AG04449 (cell line): ENCODE measurements at regions not wholly inside any gene's neighbourhood (a gene's known extent, or its start where the extent isn't known, plus 50 kb on each side); places are given as distances from the start of the nearest gene placed in this dataset.

Source experiments
- CTCF ChIA-PET: fragments of 350-600 bp; formaldehyde crosslinking; extraction: SDS; loops from one replicate; lab custom pipeline; 2021; ENCODE audit warnings: antibody characterized with exemption; lab: Yijun Ruan, JAX
- POLR2A ChIA-PET: fragments of 400-600, 350-600 bp; formaldehyde crosslinking; extraction: SDS; loops from one replicate; lab custom pipeline; 2020; ENCODE audit warnings: antibody characterized with exemption, inconsistent platforms; lab: Yijun Ruan, JAX
- DNase-seq: peaks from one replicate; pipeline ENCODE4 v3.0.0-alpha.2; 2010; ENCODE audit warnings: low read depth, low spot score
- H3K4me3 ChIP-seq: 2 replicates; pipeline ENCODE4 v1.5.1; 2011; ENCODE audit warnings: low read depth, mild to moderate bottlenecking, control low read depth, low read length
- TF ChIP-seq, protein P1 (sequence below): IDR thresholded peaks from one replicate; pipeline ENCODE4 v1.5.1; 2011; ENCODE audit warnings: mild to moderate bottlenecking, moderate library complexity, low read length, control low read depth, inconsistent platforms; ENCODE audit not compliant: insufficient read depth; ENCODE audit errors: missing control alignments

DNA sequence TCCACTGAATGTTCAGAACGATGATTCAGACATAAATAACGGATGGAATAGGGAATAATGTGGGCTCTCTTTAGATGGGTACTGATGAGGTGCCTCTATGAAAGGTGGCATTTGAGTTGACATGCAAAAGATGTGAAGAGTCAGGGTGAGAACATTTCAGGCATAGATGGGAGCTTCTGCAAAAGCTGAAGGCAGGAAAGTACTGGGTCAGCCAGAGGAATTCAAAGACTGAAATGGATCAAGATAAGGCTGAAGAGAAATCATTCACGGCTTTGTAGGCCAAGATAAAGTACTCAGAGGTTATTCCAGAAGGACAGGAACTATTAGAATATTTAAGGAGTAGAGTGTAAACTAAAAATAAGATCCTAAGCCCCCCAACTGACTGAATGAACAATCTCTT, 189.6 kb upstream of the MCTP2 start:
- TF ChIP-seq, protein P1, sequence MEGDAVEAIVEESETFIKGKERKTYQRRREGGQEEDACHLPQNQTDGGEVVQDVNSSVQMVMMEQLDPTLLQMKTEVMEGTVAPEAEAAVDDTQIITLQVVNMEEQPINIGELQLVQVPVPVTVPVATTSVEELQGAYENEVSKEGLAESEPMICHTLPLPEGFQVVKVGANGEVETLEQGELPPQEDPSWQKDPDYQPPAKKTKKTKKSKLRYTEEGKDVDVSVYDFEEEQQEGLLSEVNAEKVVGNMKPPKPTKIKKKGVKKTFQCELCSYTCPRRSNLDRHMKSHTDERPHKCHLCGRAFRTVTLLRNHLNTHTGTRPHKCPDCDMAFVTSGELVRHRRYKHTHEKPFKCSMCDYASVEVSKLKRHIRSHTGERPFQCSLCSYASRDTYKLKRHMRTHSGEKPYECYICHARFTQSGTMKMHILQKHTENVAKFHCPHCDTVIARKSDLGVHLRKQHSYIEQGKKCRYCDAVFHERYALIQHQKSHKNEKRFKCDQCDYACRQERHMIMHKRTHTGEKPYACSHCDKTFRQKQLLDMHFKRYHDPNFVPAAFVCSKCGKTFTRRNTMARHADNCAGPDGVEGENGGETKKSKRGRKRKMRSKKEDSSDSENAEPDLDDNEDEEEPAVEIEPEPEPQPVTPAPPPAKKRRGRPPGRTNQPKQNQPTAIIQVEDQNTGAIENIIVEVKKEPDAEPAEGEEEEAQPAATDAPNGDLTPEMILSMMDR = no peak
- ChIA-PET CTCF (interaction anchor here (1.1 kb wide), 1 partner anchor 78 kb away, joined by 4 read pairs; no protein-coding TSS in a partner anchor), POLR2A (no interaction called here)
- no peak overlapping the region for H3K4me3 ChIP-seq
- DNase-seq = no peak

DNA sequence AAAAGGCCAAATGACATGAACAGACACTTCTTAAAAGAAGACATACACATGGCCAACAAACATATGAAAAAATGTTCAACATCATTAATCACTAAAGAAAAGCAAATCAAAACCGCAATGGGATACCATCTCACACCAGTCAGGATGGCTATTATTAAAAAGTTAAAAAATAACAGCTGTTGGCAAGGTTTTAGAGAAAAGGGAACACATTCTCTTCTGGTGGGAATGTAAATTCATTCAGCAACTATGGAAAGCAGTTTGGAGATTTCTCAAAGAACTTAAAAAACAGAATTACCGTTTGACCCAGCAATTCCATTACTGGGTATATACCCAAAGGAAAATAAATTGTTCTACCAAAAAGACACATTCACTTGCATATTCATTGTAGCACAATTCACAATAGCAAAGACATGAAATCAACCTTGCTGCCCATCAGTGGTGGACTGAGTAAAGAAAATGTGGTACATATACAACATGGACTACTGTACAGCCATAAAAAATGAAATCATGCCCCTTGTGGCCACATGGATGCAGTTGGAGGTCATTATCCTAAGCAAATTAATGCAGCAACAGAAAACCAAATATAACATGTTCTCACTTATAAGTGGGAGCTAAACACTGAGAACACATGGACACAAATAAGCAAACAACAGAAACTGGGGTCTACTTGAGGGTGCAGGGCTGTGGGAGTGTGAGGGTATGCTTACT, 190.7 kb upstream of the MCTP2 start:
- ChIA-PET CTCF (interaction anchor here (1.1 kb wide), 1 partner anchor 79 kb away, joined by 4 read pairs; no protein-coding TSS in a partner anchor), POLR2A (interaction anchor here (0.7 to 1.1 kb wide), 4 partner anchors 8 to 61 kb away, joined by 3 to 4 read pairs (median 4); no protein-coding TSS in a partner anchor)
- TF ChIP-seq, protein P1 = no peak
- DNase-seq = peak; percentile 40
- no peak overlapping the region for H3K4me3 ChIP-seq

- TF ChIP-seq, protein P1 = no peak
- CTCF ChIA-PET = interaction anchor here (2.5 to 3.4 kb wide), 2 partner anchors 39 to 84 kb away, joined by 9 to 16 read pairs; no protein-coding TSS in a partner anchor
- H3K4me3 ChIP-seq = no peak overlapping the region
- POLR2A ChIA-PET = no interaction called here
- no peak for DNase-seq
Measured at GRCh38 chr15:94036156-94036555, 195.2 kb upstream of the MCTP2 start.

- no peak for DNase-seq
- POLR2A ChIA-PET = no interaction called here
- H3K4me3 ChIP-seq = no peak overlapping the region
- CTCF ChIA-PET = no interaction called here
- TF ChIP-seq, protein P1 = no peak
Measured at GRCh38 chr15:94033683-94034020, 197.7 kb upstream of the MCTP2 start.

GRCh38 chr15:94033014-94033682, 198.2 kb upstream of the MCTP2 start:
- ChIA-PET POLR2A (no interaction called here), CTCF (no interaction called here)
- no peak overlapping the region for H3K4me3 ChIP-seq
- DNase-seq = no peak
- TF ChIP-seq, protein P1 = no peak

- CTCF ChIA-PET = interaction anchor here (0.7 kb wide), 2 partner anchors 36 to 37 kb away, joined by 3 read pairs; no protein-coding TSS in a partner anchor
- DNase-seq = no peak
- POLR2A ChIA-PET = no interaction called here
- H3K4me3 ChIP-seq = no peak overlapping the region
- TF ChIP-seq, protein P1 = no peak
Measured at GRCh38 chr15:94032571-94032970, 198.8 kb upstream of the MCTP2 start.
